T-helper 1 cell treated with Interleukin-12 subunit alpha and Interleukin-12 subunit beta and Interleukin-4 antibody, amounts not matched to agents 30 ng/mL and 1 ng/mL, for 36 hours (primary cell): ENCODE measurements at regions not wholly inside any gene's neighbourhood (a gene's known extent, or its start where the extent isn't known, plus 50 kb on each side); places are given as distances from the start of the nearest gene placed in this dataset.

Source experiments
- intact Hi-C: fragments of 100-400 bp; cut with micrococcal nuclease; formaldehyde crosslinking; loops from one replicate; pipeline ENCODE4 v1.15.1; 2024

- intact Hi-C loops, result no loop called here
These were observed 125.7 kb upstream of the TMPRSS2 start for GRCh38 chr21:41633627-41634026.

GRCh38 chr21:41632748-41633475 lies 125.0 kb upstream of the TMPRSS2 start:
- intact Hi-C loops, result no loop called here

GRCh38 chr21:41631564-41632461 lies 123.9 kb upstream of the TMPRSS2 start:
- intact Hi-C loops, result no loop called here

- intact Hi-C loops, result no loop called here
These were observed 123.0 kb upstream of the TMPRSS2 start for GRCh38 chr21:41630917-41631316.

GRCh38 chr21:41630249-41630648 lies 122.3 kb upstream of the TMPRSS2 start:
- intact Hi-C loops, result no loop called here

- intact Hi-C loops, result no loop called here
These were observed 120.3 kb upstream of the TMPRSS2 start for GRCh38 chr21:41628256-41628655.

GRCh38 chr21:41627428-41627827 lies 119.5 kb upstream of the TMPRSS2 start:
- intact Hi-C loops, result no loop called here

- intact Hi-C loops, result no loop called here
These were observed 118.1 kb upstream of the TMPRSS2 start for GRCh38 chr21:41626021-41626420.

GRCh38 chr21:41625428-41625827 lies 117.5 kb upstream of the TMPRSS2 start:
- intact Hi-C loops, result no loop called here

GRCh38 chr21:41624674-41625310 lies 116.8 kb upstream of the TMPRSS2 start:
- intact Hi-C loops, result no loop called here

GRCh38 chr21:41623945-41624344 lies 116.0 kb upstream of the TMPRSS2 start:
- intact Hi-C loops, result no loop called here

GRCh38 chr21:41622831-41623548 lies 115.0 kb upstream of the TMPRSS2 start:
- intact Hi-C loops, result no loop called here

- intact Hi-C loops, result no loop called here
These were observed 114.2 kb upstream of the TMPRSS2 start for GRCh38 chr21:41622201-41622600.

GRCh38 chr21:41621513-41621912 lies 113.6 kb upstream of the TMPRSS2 start:
- intact Hi-C loops, result no loop called here

- intact Hi-C loops, result no loop called here
These were observed 113.0 kb upstream of the TMPRSS2 start for GRCh38 chr21:41620982-41621381.

- intact Hi-C loops, result no loop called here
These were observed 112.6 kb upstream of the TMPRSS2 start for GRCh38 chr21:41620541-41620940.

- intact Hi-C loops, result loop anchor here (2.0 to 10.0 kb wide), 2 partner anchors 201 to 331 kb away; no protein-coding TSS in a partner anchor
These were observed 108.2 kb upstream of the TMPRSS2 start for GRCh38 chr21:41616031-41616591.

GRCh38 chr21:41615613-41616012 lies 107.7 kb upstream of the TMPRSS2 start:
- intact Hi-C loops, result loop anchor here (2.0 to 10.0 kb wide), 2 partner anchors 201 to 331 kb away; no protein-coding TSS in a partner anchor

- intact Hi-C loops, result loop anchor here (10.0 kb wide), 1 partner anchor 330 kb away; no protein-coding TSS in a partner anchor
These were observed 106.6 kb upstream of the TMPRSS2 start for GRCh38 chr21:41614511-41614910.

- intact Hi-C loops, result loop anchor here (10.0 kb wide), 1 partner anchor 329 kb away; no protein-coding TSS in a partner anchor
These were observed 105.6 kb upstream of the TMPRSS2 start for GRCh38 chr21:41613533-41613909.
